ENCODE measurements at regions not wholly inside any gene's neighbourhood (a gene's known extent, or its start where the extent isn't known, plus 50 kb on each side); places are given as distances from the start of the nearest gene placed in this dataset.

DNA sequence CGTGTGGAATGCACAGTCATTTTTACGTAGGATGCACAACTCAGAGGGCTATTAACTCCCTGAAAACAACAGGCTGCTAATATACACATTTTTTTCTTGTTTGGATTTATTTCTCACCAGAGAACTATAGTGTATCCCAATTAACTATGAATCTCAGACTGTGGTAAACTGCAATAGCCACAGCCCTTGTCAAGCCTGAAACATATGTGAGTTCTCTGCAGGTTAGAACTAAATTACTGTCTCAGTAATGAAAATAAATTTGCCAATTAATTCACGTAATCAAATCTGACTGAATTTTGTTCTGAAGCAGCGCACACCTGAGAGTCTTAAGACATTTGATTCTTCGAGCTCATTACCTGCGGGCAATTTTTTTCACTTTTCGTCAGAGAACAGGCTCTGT, 318.6 kb downstream of the PMP22 start:
- DNase-seq: no peak
- Mint-ChIP-seq H3K27ac (no peak overlapping the region), H3K4me1 (no peaks in the 10 kb centered on the region), H3K36me3 (ENCODE audit: low read depth) (peaks cover 2% of the 10 kb centered on the region), H3K4me3 (no peak overlapping the region), H3K27me3 (peaks cover 22% of the 10 kb centered on the region)
- no peak for ATAC-seq
- H3K9me3 ChIP-seq (ENCODE audit: control insufficient read depth, low read length, poor library complexity, severe bottlenecking): no peaks in the 10 kb centered on the region

DNA sequence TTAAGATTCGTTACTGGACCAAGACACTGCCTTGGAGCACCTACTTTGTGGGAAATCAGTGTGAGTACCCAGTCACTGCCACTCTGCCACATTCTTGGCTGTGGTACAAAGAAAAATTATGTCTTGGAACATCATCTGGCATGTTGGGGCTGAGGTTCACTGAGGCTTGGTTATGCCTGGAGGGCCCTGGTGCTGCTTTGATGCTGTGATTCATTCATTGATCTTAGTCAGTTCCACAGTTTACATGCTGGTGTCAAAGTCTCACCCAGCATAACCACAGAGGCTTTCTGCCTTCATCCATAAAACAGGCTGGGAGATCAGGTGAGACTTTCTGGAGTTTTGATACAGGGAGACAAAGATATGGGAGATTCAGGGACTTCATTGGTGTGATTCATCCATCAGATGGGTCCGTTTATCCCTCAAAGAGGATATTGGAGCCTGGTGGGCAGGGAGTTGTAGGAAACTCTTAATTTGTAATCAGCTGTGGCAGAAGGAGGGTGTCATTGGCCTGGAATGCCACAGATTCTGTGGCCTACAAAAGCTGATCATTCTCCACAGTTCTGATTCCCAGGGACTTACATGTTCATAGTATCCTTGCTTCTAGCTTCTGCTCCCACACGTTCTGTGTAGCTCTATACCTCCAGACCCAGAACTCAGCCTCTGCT, 322.5 kb downstream of the PMP22 start:
- Mint-ChIP-seq H3K36me3 (ENCODE audit: low read depth) (peaks cover 2% of the 10 kb centered on the region), H3K4me1 (no peaks in the 10 kb centered on the region), H3K27me3 (peaks cover 30% of the 10 kb centered on the region), H3K27ac (no peak overlapping the region), H3K4me3 (no peak overlapping the region)
- ATAC-seq (no peak), DNase-seq (no peak)
- no peaks in the 10 kb centered on the region for H3K9me3 ChIP-seq (ENCODE audit: control insufficient read depth, low read length, poor library complexity, severe bottlenecking)

DNA sequence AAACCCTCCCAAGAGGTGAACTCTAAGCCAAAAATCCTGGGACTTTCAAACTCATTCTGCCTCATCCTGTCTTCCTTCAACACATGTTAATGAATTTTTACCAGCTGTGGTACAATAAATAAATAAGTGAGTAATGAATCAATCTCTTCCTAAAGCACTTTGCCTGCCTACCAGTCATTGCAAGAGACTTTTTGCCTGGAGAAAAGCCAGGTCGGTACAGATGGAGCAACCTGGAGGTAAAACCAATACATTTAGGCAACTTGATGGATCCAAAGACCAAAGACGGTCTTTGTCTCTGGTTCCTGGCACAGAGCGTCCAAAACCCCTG, 324.2 kb downstream of the PMP22 start:
- Mint-ChIP-seq H3K27ac (no peak overlapping the region), H3K4me1 (no peaks in the 10 kb centered on the region)

DNA sequence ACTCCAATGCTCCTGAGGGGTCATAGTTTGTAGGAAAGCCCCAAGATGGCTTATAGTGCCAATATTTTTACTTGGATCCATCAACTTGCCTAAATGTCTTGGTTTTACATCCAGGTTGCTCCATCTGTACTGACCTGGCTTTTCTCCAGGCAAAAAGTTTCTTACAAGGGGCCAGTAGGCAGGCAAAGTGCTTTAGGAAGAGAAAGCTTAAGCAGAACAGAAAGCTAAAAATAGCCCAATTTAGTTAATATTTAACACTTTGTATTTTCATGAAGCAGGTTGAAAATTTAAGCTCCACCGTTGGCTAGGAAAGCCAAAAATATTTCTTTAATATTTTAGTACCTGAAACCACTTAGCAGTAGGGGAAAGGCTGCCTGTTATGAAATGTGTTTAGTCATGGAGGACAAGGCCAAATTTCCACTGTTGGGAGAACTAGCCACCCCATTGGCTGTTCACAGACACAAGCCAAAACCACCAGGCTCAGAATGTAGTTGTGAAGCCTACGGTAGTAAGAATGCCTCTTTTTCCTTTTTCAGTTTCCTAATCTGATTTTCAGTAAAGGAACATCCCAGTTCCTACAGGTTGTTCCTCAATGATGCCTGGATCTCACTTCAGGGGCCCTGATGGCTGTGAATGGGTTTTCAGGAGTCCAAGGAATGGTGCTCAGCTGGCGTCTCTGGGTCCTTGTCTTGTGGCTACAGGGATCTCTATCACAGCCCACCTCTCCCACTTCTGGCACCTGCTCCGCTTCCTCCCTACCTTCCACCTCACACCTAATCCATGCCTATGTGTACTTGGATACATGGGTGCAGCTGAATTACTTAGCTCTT, 324.8 kb downstream of the PMP22 start:
- DNase-seq: no peak
- no peaks in the 10 kb centered on the region for H3K4me1 Mint-ChIP-seq
- H3K4me3 Mint-ChIP-seq: no peak overlapping the region
- peaks cover 38% of the 10 kb centered on the region for H3K27me3 Mint-ChIP-seq
- H3K36me3 Mint-ChIP-seq (ENCODE audit: low read depth): peaks cover 2% of the 10 kb centered on the region
- H3K27ac Mint-ChIP-seq: no peak overlapping the region
- H3K9me3 ChIP-seq (ENCODE audit: control insufficient read depth, low read length, poor library complexity, severe bottlenecking): no peaks in the 10 kb centered on the region
- ATAC-seq: no peak

More for the DNA sequence above, 324.2 kb downstream of the PMP22 start:
- Mint-ChIP-seq H3K4me3 (no peak overlapping the region), H3K36me3 (ENCODE audit: low read depth) (peaks cover 2% of the 10 kb centered on the region), H3K27me3 (peaks cover 38% of the 10 kb centered on the region)
- DNase-seq: no peak
- H3K9me3 ChIP-seq (ENCODE audit: control insufficient read depth, low read length, poor library complexity, severe bottlenecking): no peaks in the 10 kb centered on the region
- ATAC-seq: no peak

DNA sequence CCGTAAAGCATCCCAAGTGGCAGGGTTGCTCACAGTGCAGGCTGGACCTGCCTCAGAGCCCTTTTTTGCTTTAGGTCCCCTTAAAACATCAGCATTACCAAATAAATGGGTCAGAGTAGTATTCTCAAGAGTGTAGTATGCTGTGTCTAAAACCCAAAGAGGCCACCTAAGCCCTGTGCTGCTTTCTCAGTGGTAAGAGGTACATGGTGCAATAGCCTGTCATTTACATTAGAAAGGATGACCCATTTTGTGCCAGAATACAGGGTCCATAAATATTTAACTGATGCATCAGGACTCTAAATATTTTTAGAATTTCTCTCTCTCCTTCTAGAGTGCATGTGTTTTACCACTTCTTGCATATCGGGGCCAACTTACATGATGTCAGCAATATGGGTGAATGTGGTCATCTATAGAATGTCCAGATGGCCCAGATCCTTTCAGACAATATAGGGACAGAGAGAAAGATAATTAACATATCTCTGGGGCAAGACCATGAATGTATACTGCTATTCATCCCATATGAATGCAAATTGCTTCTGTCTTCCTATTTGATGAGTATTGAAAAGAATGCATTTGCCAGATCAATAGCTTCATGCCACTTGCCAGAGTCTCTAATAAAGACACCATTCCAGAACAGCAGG, 329.2 kb downstream of the PMP22 start:
- H3K36me3 Mint-ChIP-seq (ENCODE audit: low read depth): no peaks in the 10 kb centered on the region
- no peak overlapping the region for H3K27ac Mint-ChIP-seq
- peaks cover 44% of the 10 kb centered on the region for H3K27me3 Mint-ChIP-seq
- H3K4me3 Mint-ChIP-seq: no peak overlapping the region
- H3K9me3 ChIP-seq (ENCODE audit: control insufficient read depth, low read length, poor library complexity, severe bottlenecking): no peaks in the 10 kb centered on the region
- no peak for DNase-seq
- no peak for ATAC-seq
- H3K4me1 Mint-ChIP-seq: no peaks in the 10 kb centered on the region

DNA sequence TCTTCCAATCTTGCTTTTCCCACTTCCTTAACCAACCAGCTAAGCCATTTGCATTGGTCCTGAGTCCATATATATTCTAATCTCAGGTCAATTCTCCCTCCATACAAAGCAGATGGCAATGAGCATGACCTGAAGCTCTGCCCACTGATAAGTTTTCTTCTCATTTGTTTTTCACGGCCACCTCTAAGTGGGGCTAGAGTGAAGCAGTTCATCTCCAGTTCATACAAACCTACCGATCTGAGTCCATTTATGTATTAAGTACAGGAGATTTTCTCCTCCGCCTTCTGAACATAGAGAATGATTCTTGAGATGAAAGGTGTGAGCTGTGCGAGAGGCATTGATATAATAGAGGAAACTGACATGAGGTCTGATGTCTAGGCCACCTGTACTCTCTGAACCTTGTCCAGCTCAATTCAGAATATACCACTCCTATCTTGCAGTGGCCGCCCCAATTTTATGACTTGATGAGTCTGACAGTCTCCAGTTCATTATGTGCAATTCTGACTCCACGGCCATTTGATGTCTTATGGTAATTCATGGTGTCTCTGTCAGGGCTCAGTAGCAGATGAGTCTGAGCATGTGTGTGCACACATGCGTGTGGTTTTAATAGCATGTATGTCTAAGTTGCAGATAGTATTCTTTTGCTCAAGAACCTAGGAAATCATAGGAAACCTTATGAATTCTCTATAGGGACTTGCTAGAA, 329.8 kb downstream of the PMP22 start:
- Mint-ChIP-seq H3K36me3 (ENCODE audit: low read depth) (no peaks in the 10 kb centered on the region), H3K27ac (no peak overlapping the region), H3K27me3 (peaks cover 39% of the 10 kb centered on the region), H3K4me1 (no peaks in the 10 kb centered on the region), H3K4me3 (no peak overlapping the region)
- DNase-seq: no peak
- ATAC-seq: no peak
- no peaks in the 10 kb centered on the region for H3K9me3 ChIP-seq (ENCODE audit: control insufficient read depth, low read length, poor library complexity, severe bottlenecking)

DNA sequence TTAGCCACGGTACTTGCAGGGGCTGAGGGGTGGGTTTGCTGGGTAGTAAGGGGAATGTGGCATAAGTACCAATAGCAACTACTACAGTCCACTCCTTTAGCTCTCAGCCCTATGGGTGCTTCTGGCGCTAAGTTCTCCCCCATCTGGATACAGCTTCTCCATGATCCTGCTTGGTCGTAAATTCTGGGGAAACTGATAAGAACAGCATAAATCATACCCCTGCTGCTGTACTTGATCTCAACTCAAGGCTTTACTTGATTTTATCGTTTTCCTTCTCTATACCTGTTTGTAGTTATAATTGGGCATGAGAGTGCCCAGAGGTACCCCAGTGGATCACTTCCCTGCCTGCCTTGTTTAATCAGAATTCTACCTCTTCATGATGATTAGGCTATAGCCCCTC, 331.4 kb downstream of the PMP22 start:
- H3K9me3 ChIP-seq (ENCODE audit: control insufficient read depth, low read length, poor library complexity, severe bottlenecking): no peaks in the 10 kb centered on the region
- no peaks in the 10 kb centered on the region for H3K36me3 Mint-ChIP-seq (ENCODE audit: low read depth)

DNA sequence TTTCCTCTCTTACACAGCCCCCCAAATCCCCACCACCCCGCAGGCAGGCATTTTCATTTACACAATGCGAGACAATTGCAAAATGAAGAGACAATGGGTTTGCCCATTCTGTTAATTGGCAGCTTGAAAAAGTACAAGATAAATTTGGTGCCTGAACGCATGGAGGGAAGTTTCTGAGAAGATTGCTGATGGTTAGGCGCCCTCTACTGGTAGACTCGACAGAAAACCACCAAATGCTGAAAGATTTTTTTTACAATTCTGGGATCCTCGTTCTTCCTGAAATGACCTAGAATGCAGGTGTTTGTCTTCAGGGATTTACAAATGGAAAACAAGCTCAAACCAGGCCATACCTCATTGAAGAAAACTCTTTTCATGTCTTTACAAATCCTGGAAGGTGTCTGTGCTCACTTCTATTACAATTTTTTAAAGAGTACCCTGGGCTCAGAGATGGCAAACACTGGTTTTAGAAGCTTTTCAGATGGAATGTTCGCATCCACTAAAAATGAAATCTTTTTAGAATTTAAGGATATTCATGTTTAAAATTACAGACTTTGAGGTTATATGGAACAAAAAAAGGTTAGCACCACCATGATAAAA, 338.5 kb downstream of the PMP22 start:
- Mint-ChIP-seq H3K4me1 (no peaks in the 10 kb centered on the region), H3K27ac (no peak overlapping the region), H3K27me3 (peaks cover 35% of the 10 kb centered on the region), H3K36me3 (ENCODE audit: low read depth) (no peaks in the 10 kb centered on the region), H3K4me3 (no peak overlapping the region)
- DNase-seq (peak; percentile 12 to 14 (median 13)), ATAC-seq (no peak)
- H3K9me3 ChIP-seq (ENCODE audit: control insufficient read depth, low read length, poor library complexity, severe bottlenecking): no peaks in the 10 kb centered on the region

More for the DNA sequence above, 331.4 kb downstream of the PMP22 start:
- H3K27ac Mint-ChIP-seq: no peak overlapping the region
- no peak overlapping the region for H3K4me3 Mint-ChIP-seq
- H3K27me3 Mint-ChIP-seq: peaks cover 46% of the 10 kb centered on the region
- ATAC-seq (no peak), DNase-seq (no peak)
- no peaks in the 10 kb centered on the region for H3K4me1 Mint-ChIP-seq

DNA sequence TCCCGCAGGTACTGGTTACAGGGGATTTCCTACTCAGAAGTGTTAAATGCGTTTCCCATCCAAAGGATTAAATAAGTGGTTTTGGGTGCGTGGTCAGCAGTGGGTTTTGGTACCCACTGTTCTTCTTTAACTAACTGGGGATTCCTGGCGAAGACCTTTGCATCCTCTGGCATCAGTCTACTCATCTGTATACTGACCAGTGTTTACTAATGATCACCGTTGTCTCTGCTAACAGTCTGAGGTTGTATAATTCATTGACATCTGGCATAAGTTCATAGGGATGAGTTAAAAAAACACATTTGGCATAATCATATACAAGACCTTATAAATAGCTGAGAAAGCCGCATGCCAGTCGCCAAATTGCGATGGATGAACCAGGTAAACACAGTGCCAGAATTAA, 339.1 kb downstream of the PMP22 start:
- DNase-seq: no peak
- H3K27ac Mint-ChIP-seq: no peak overlapping the region

DNA sequence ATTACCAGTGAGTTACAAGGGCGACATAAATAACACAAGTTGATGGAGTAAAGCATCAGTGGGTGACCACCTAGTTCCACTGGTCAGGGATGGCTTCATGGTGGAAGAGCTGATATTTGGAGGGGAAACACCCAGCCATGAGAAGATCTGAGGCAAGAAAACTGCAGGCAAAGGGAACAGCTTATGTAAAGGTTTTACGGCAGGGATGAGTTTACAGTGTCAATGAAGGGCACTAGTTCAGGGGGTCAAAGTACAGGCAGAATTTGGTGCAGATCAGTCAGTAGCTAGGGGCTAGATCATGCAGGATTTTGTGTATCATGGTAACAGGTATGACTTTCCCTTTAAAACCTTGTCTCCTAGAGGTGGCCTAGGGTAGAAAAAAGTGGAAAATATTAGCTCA, 339.6 kb downstream of the PMP22 start:
- H3K9me3 ChIP-seq (ENCODE audit: control insufficient read depth, low read length, poor library complexity, severe bottlenecking): no peaks in the 10 kb centered on the region
- Mint-ChIP-seq H3K4me1 (no peaks in the 10 kb centered on the region), H3K27ac (no peak overlapping the region), H3K4me3 (no peak overlapping the region), H3K36me3 (ENCODE audit: low read depth) (no peaks in the 10 kb centered on the region), H3K27me3 (peaks cover 35% of the 10 kb centered on the region)
- no peak for DNase-seq
- no peak for ATAC-seq

More for the DNA sequence above, 339.1 kb downstream of the PMP22 start:
- Mint-ChIP-seq H3K36me3 (ENCODE audit: low read depth) (no peaks in the 10 kb centered on the region), H3K4me1 (no peaks in the 10 kb centered on the region), H3K27me3 (peaks cover 35% of the 10 kb centered on the region), H3K4me3 (no peak overlapping the region)
- ATAC-seq: no peak
- no peaks in the 10 kb centered on the region for H3K9me3 ChIP-seq (ENCODE audit: control insufficient read depth, low read length, poor library complexity, severe bottlenecking)

DNA sequence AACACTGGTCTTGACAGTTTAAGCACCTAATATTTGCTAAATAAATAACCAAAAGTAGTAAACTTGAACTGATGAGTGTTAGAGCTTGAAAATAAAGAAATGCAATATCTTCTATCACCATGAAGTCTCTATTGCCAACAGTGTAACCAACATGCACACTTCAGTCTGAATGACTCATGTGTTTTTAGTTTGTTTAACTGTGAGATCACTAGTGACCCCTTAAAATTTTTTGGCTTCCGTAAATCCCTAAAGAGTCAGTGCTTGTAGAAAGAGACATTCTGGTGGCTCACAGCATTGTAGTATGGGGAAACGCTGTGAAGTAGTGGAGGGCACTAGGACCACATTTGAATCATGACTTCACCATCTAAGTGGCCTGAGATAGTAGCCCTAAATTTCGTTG, 341.1 kb downstream of the PMP22 start:
- H3K4me1 Mint-ChIP-seq: no peaks in the 10 kb centered on the region
- H3K4me3 Mint-ChIP-seq: no peak overlapping the region
- H3K27ac Mint-ChIP-seq: no peak overlapping the region
- H3K27me3 Mint-ChIP-seq: peaks cover 25% of the 10 kb centered on the region
- DNase-seq (no peak), ATAC-seq (no peak)
- no peaks in the 10 kb centered on the region for H3K9me3 ChIP-seq (ENCODE audit: control insufficient read depth, low read length, poor library complexity, severe bottlenecking)
- no peaks in the 10 kb centered on the region for H3K36me3 Mint-ChIP-seq (ENCODE audit: low read depth)

DNA sequence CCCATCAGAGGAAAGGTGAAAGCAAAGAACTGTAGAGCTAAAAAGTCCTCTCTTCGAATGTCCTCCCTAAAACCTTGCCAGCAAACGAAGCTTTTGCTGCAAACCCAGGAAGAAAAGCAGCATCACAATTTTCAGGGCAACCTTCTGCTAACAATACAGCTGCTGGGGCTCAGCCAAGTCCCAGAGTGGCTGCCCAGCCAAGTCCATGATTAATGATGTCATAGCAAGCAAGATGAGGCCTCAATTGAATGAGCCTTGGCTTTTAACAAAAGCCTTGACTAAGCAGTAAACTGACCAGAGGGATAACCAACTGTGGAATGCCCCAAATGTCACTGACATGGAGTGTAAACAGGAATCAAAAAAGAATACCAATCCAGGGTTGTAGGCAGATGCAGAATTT, 342.7 kb downstream of the PMP22 start:
- Mint-ChIP-seq H3K27me3 (peaks cover 23% of the 10 kb centered on the region), H3K36me3 (ENCODE audit: low read depth) (no peaks in the 10 kb centered on the region), H3K4me3 (no peak overlapping the region), H3K4me1 (no peaks in the 10 kb centered on the region), H3K27ac (no peak overlapping the region)
- DNase-seq (no peak), ATAC-seq (no peak)
- no peaks in the 10 kb centered on the region for H3K9me3 ChIP-seq (ENCODE audit: control insufficient read depth, low read length, poor library complexity, severe bottlenecking)

DNA sequence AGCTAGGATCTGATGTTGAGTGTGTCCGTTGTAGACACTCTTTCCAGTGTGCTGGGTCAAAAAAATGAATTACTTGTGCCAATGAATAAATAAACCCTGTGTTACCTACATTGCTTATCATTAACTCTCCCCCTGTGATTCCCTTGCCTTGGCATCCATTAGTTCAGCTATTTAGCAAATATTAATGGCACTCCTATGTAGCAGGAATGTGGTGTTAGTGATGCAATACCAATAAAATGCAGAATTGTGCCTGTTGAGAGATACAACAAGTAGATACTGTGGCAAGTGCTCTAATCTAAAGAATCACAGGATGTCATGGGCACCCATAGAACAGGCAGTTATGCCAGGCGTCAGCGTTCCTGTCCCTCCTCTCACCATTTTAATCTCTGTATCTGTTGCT, 343.2 kb downstream of the PMP22 start:
- H3K36me3 Mint-ChIP-seq (ENCODE audit: low read depth): no peaks in the 10 kb centered on the region
- no peaks in the 10 kb centered on the region for H3K9me3 ChIP-seq (ENCODE audit: control insufficient read depth, low read length, poor library complexity, severe bottlenecking)
- H3K4me3 Mint-ChIP-seq: no peak overlapping the region
- H3K27me3 Mint-ChIP-seq: peaks cover 19% of the 10 kb centered on the region
- no peak overlapping the region for H3K27ac Mint-ChIP-seq
- DNase-seq (no peak), ATAC-seq (no peak)
- H3K4me1 Mint-ChIP-seq: no peaks in the 10 kb centered on the region
